ENCODE measurements at regions not wholly inside any gene's neighbourhood (a gene's known extent, or its start where the extent isn't known, plus 50 kb on each side); places are given as distances from the start of the nearest gene placed in this dataset.
"Not testable (repeated sequence)": the region's sequence is repeated elsewhere in the genome, so short reads cannot be mapped to it uniquely, and the experiment has no call there.

DNA sequence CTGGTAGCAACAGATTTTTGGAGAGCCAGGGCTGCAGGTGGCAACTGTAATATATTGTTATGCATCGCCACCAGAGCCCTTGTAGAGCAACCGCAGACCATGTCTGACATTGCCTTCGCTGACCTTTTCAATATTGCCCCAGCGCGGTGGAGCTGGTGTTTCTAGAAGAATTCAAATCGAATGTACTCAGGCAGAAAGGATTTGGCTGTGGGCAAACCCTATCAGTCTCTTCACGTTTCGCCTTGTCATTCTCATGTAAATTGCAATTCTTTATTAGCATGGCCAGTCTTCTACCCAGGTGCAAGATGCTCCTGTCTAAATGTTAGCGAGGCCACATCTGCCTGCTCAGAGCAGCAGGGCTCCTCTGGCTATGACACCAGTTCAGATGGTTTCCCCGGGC, 490.2 kb upstream of the AUTS2 start:
- H3K4me1 ChIP-seq (ENCODE audit: control extremely low read depth in 1 of 4, control insufficient read depth in 4 of 4, insufficient read depth in 4 of 4, low read length in 3 of 4), result no peaks in the 10 kb centered on the region
- ChIA-PET POLR2A (no interaction called here), CTCF (no interaction called here)
- no peaks in the 10 kb centered on the region for H3K36me3 ChIP-seq (ENCODE audit: control insufficient read depth in 4 of 4, insufficient read depth in 4 of 4, low read length in 3 of 4)
- no peak overlapping the region for H3K4me3 ChIP-seq (ENCODE audit: control insufficient read depth in 1 of 7, extremely low read depth in 1 of 7, insufficient read depth in 4 of 7, low read depth in 2 of 7, low read length in 6 of 7)
- no peak overlapping the region for H3K27ac ChIP-seq (ENCODE audit: insufficient read depth in 1 of 2, low read depth in 1 of 2, low read length in 2 of 2, poor library complexity in 1 of 2, severe bottlenecking in 2 of 2)
- peaks cover 0 to 2% (median 0%) of the 10 kb centered on the region in 5 experiments for H3K27me3 ChIP-seq (replicated peaks in 2 of 5; ENCODE audit: control insufficient read depth in 4 of 5, insufficient read depth in 5 of 5, low read length in 4 of 5)
- DNase-seq, result no peak
- 95% methylated on average over 9 of the region's 10 CpGs for WGBS (ENCODE audit: insufficient coverage)
- H3K9me3 ChIP-seq (ENCODE audit: control extremely low read depth in 1 of 5, control insufficient read depth in 4 of 5, insufficient read depth in 2 of 5, low read depth in 1 of 5, low read length in 4 of 5), result peaks cover 0 to 3% (median 0%) of the 10 kb centered on the region in 5 experiments

DNA sequence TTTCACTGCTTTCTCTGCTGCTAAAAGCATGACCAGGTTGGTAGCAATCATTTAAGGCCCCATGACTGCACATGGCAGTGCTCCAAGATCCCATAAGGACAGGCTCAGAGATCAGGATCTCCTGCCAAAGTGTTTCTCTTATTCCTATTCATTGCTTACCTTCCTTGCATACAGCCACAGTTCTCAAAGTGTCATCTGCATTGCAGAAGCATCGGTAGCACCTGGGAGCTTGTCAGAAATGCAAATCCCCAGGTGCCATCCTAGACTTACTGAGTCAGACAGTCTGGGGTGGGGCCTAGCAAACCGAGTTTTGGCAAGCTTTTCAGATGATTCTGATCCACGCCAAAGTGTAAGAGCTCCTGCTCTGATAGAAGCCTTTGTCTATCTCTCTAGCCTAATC, 489.0 kb upstream of the AUTS2 start:
- Histone ChIP-seq H3K4me1 (ENCODE audit: control extremely low read depth in 1 of 4, control insufficient read depth in 4 of 4, insufficient read depth in 4 of 4, low read length in 3 of 4) (no peaks in the 10 kb centered on the region), H3K4me3 (ENCODE audit: control insufficient read depth in 1 of 7, extremely low read depth in 1 of 7, insufficient read depth in 4 of 7, low read depth in 2 of 7, low read length in 6 of 7) (no peak overlapping the region), H3K27me3 (replicated peaks in 2 of 5; ENCODE audit: control insufficient read depth in 4 of 5, insufficient read depth in 5 of 5, low read length in 4 of 5) (peaks cover 0 to 2% (median 0%) of the 10 kb centered on the region in 5 experiments), H3K36me3 (ENCODE audit: control insufficient read depth in 4 of 4, insufficient read depth in 4 of 4, low read length in 3 of 4) (no peaks in the 10 kb centered on the region), H3K9me3 (ENCODE audit: control extremely low read depth in 1 of 5, control insufficient read depth in 4 of 5, insufficient read depth in 2 of 5, low read depth in 1 of 5, low read length in 4 of 5) (peaks cover 0 to 4% (median 0%) of the 10 kb centered on the region in 5 experiments), H3K27ac (ENCODE audit: insufficient read depth in 1 of 2, low read depth in 1 of 2, low read length in 2 of 2, poor library complexity in 1 of 2, severe bottlenecking in 2 of 2) (no peak overlapping the region)
- DNase-seq, result no peak
- 79% methylated on average over 3 of the region's 3 CpGs for WGBS (ENCODE audit: insufficient coverage)
- ChIA-PET POLR2A (no interaction called here), CTCF (no interaction called here)

DNA sequence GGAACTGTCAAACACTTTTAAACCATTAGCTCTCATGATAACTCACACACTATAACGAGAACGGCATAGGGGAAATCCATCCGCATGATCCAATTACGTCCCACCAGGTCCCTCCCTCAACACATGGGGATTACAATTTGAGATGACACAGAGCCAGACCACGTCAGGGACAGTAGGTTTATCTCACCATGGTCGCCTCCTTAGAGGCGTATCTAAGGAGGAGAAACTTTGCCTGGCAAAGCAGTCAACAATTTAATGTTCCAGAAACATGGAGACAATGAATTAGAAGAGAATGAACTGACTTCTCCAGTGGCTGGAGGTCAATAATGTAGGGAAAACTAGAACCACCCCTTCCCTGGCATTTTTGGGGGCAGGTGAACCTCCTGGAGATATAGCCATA, 488.4 kb upstream of the AUTS2 start:
- Histone ChIP-seq H3K4me1 (ENCODE audit: control extremely low read depth in 1 of 4, control insufficient read depth in 4 of 4, insufficient read depth in 4 of 4, low read length in 3 of 4) (no peaks in the 10 kb centered on the region), H3K4me3 (ENCODE audit: control insufficient read depth in 1 of 7, extremely low read depth in 1 of 7, insufficient read depth in 4 of 7, low read depth in 2 of 7, low read length in 6 of 7) (no peak overlapping the region), H3K27ac (ENCODE audit: insufficient read depth in 1 of 2, low read depth in 1 of 2, low read length in 2 of 2, poor library complexity in 1 of 2, severe bottlenecking in 2 of 2) (no peak overlapping the region), H3K27me3 (replicated peaks in 2 of 5; ENCODE audit: control insufficient read depth in 4 of 5, insufficient read depth in 5 of 5, low read length in 4 of 5) (peaks cover 0 to 2% (median 0%) of the 10 kb centered on the region in 5 experiments), H3K36me3 (ENCODE audit: control insufficient read depth in 4 of 4, insufficient read depth in 4 of 4, low read length in 3 of 4) (no peaks in the 10 kb centered on the region), H3K9me3 (ENCODE audit: control extremely low read depth in 1 of 5, control insufficient read depth in 4 of 5, insufficient read depth in 2 of 5, low read depth in 1 of 5, low read length in 4 of 5) (peaks cover 0 to 4% (median 2%) of the 10 kb centered on the region in 5 experiments)
- POLR2A ChIA-PET, result no interaction called here
- CTCF ChIA-PET, result no interaction called here
- WGBS (ENCODE audit: insufficient coverage), result 96% methylated on average over 7 of the region's 7 CpGs
- no peak for DNase-seq

GRCh38 chr7:69110450-69111050, 487.7 kb upstream of the AUTS2 start:
- 80% methylated on average over 10 of the region's 10 CpGs for WGBS (ENCODE audit: insufficient coverage)
- CTCF ChIA-PET, result no interaction called here
- Histone ChIP-seq H3K4me1 (ENCODE audit: control extremely low read depth in 1 of 4, control insufficient read depth in 4 of 4, insufficient read depth in 4 of 4, low read length in 3 of 4) (no peaks in the 10 kb centered on the region), H3K9me3 (ENCODE audit: control extremely low read depth in 1 of 5, control insufficient read depth in 4 of 5, insufficient read depth in 2 of 5, low read depth in 1 of 5, low read length in 4 of 5) (peaks cover 0 to 4% (median 2%) of the 10 kb centered on the region in 5 experiments), H3K4me3 (ENCODE audit: control insufficient read depth in 1 of 7, extremely low read depth in 1 of 7, insufficient read depth in 4 of 7, low read depth in 2 of 7, low read length in 6 of 7) (no peak overlapping the region), H3K27me3 (replicated peaks in 2 of 5; ENCODE audit: control insufficient read depth in 4 of 5, insufficient read depth in 5 of 5, low read length in 4 of 5) (peaks cover 0 to 2% (median 0%) of the 10 kb centered on the region in 5 experiments), H3K36me3 (ENCODE audit: control insufficient read depth in 4 of 4, insufficient read depth in 4 of 4, low read length in 3 of 4) (no peaks in the 10 kb centered on the region), H3K27ac (ENCODE audit: insufficient read depth in 1 of 2, low read depth in 1 of 2, low read length in 2 of 2, poor library complexity in 1 of 2, severe bottlenecking in 2 of 2) (no peak overlapping the region)
- no peak for DNase-seq
- POLR2A ChIA-PET, result no interaction called here

DNA sequence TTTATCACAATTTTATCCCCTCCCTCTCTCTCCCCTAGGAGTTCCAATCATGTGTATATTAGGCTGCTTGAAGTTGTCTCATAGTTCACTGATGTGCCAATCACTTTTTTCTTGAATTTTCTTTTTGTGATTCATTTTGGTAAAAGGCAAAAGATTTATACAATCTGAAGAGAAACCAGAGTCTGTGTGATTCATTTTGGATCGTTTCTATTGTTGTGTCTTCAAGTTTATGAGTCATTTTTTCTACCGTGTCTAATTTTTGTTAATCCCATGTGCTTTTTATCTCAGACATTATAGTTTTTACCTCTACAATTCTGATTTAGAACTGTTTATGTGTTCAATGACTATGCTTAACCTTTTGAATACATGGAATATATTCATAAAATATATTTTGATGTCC, 483.9 kb upstream of the AUTS2 start:
- no CpG with 5 or more reads among the region's 2 CpGs for WGBS (ENCODE audit: insufficient coverage)
- H3K4me1 ChIP-seq (ENCODE audit: control extremely low read depth in 1 of 4, control insufficient read depth in 4 of 4, insufficient read depth in 4 of 4, low read length in 3 of 4), result no peaks in the 10 kb centered on the region
- peaks cover 0 to 5% (median 2%) of the 10 kb centered on the region in 5 experiments for H3K9me3 ChIP-seq (ENCODE audit: control extremely low read depth in 1 of 5, control insufficient read depth in 4 of 5, insufficient read depth in 2 of 5, low read depth in 1 of 5, low read length in 4 of 5)
- CTCF ChIA-PET, result no interaction called here
- no peak overlapping the region for H3K4me3 ChIP-seq (ENCODE audit: control insufficient read depth in 1 of 7, extremely low read depth in 1 of 7, insufficient read depth in 4 of 7, low read depth in 2 of 7, low read length in 6 of 7)
- POLR2A ChIA-PET, result no interaction called here
- H3K36me3 ChIP-seq (ENCODE audit: control insufficient read depth in 4 of 4, insufficient read depth in 4 of 4, low read length in 3 of 4), result no peaks in the 10 kb centered on the region
- DNase-seq, result no peak
- H3K27me3 ChIP-seq (replicated peaks in 2 of 5; ENCODE audit: control insufficient read depth in 4 of 5, insufficient read depth in 5 of 5, low read length in 4 of 5), result peaks cover 0 to 2% (median 0%) of the 10 kb centered on the region in 5 experiments
- no peak overlapping the region for H3K27ac ChIP-seq (ENCODE audit: insufficient read depth in 1 of 2, low read depth in 1 of 2, low read length in 2 of 2, poor library complexity in 1 of 2, severe bottlenecking in 2 of 2)

GRCh38 chr7:69115788-69116187, 482.5 kb upstream of the AUTS2 start:
- POLR2A ChIA-PET, result no interaction called here
- WGBS (ENCODE audit: insufficient coverage), result 100% methylated on average over 2 of the region's 3 CpGs

DNA sequence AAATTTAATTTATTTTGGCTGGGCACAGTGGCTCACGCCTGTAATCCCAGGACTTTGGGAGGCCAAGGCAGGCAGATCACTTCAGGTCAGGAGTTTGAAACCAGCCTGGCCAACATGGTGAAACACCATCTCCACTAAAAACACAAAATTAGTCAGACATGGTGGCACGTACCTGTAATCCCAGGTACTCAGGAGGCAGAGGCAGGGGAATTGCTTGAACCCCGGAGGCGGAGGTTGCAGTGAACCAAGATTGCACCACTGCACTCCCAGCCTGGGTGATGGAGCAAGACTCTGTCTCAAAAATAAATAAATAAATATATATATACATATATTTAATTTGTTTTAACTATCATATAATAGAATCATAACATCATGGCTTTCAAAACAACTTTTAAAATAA, 482.1 kb upstream of the AUTS2 start:
- H3K9me3 ChIP-seq (ENCODE audit: control extremely low read depth in 1 of 5, control insufficient read depth in 4 of 5, insufficient read depth in 2 of 5, low read depth in 1 of 5, low read length in 4 of 5); H3K4me1 ChIP-seq (ENCODE audit: control extremely low read depth in 1 of 4, control insufficient read depth in 4 of 4, insufficient read depth in 4 of 4, low read length in 3 of 4); H3K36me3 ChIP-seq (ENCODE audit: control insufficient read depth in 4 of 4, insufficient read depth in 4 of 4, low read length in 3 of 4); POLR2A ChIA-PET; DNase-seq; CTCF ChIA-PET; H3K27me3 ChIP-seq (replicated peaks in 2 of 5; ENCODE audit: control insufficient read depth in 4 of 5, insufficient read depth in 5 of 5, low read length in 4 of 5); H3K4me3 ChIP-seq (ENCODE audit: control insufficient read depth in 1 of 7, extremely low read depth in 1 of 7, insufficient read depth in 4 of 7, low read depth in 2 of 7, low read length in 6 of 7); H3K27ac ChIP-seq (ENCODE audit: insufficient read depth in 1 of 2, low read depth in 1 of 2, low read length in 2 of 2, poor library complexity in 1 of 2, severe bottlenecking in 2 of 2): not testable (repeated sequence)
- 100% methylated on average over 2 of the region's 4 CpGs for WGBS (ENCODE audit: insufficient coverage)

More at GRCh38 chr7:69115788-69116187, 482.5 kb upstream of the AUTS2 start:
- Histone ChIP-seq H3K36me3 (ENCODE audit: control insufficient read depth in 4 of 4, insufficient read depth in 4 of 4, low read length in 3 of 4) (no peaks in the 10 kb centered on the region), H3K27ac (ENCODE audit: insufficient read depth in 1 of 2, low read depth in 1 of 2, low read length in 2 of 2, poor library complexity in 1 of 2, severe bottlenecking in 2 of 2) (no peak overlapping the region), H3K9me3 (ENCODE audit: control extremely low read depth in 1 of 5, control insufficient read depth in 4 of 5, insufficient read depth in 2 of 5, low read depth in 1 of 5, low read length in 4 of 5) (peaks cover 0 to 6% (median 2%) of the 10 kb centered on the region in 5 experiments), H3K4me3 (ENCODE audit: control insufficient read depth in 1 of 7, extremely low read depth in 1 of 7, insufficient read depth in 4 of 7, low read depth in 2 of 7, low read length in 6 of 7) (no peak overlapping the region), H3K27me3 (replicated peaks in 2 of 5; ENCODE audit: control insufficient read depth in 4 of 5, insufficient read depth in 5 of 5, low read length in 4 of 5) (peaks cover 0 to 2% (median 0%) of the 10 kb centered on the region in 5 experiments), H3K4me1 (ENCODE audit: control extremely low read depth in 1 of 4, control insufficient read depth in 4 of 4, insufficient read depth in 4 of 4, low read length in 3 of 4) (no peaks in the 10 kb centered on the region)
- CTCF ChIA-PET, result no interaction called here
- DNase-seq, result no peak
